ENCODE measurements at regions not wholly inside any gene's neighbourhood (a gene's known extent, or its start where the extent isn't known, plus 50 kb on each side); places are given as distances from the start of the nearest gene placed in this dataset.

GRCh38 chr12:92640691-92641090 lies 62.1 kb upstream of the PLEKHG7 start:
- FAIRE-seq = no peak
- BruUV-seq (replicated peaks) = no TSS peak
- H3K27ac ChIP-seq (ENCODE audit: control insufficient read depth, insufficient read depth) = no peak overlapping the region
- H3K36me3 ChIP-seq (ENCODE audit: control insufficient read depth in 2 of 2, insufficient read depth in 2 of 2, low read length in 1 of 2) = no peaks in the 10 kb centered on the region
- no peak for TF ChIP-seq SMAD5 (IDR thresholded peaks at IDR 0.05; ENCODE audit: low read depth)
- TF ChIP-seq E4F1 (IDR thresholded peaks at IDR 0.05; ENCODE audit: borderline replicate concordance, partially characterized antibody) = no peak
- TF ChIP-seq GABPA (IDR thresholded peaks at IDR 0.05; ENCODE audit: low read depth) = no peak
- TF ChIP-seq ZZZ3 (IDR thresholded peaks at IDR 0.05; ENCODE audit: control insufficient read depth, insufficient read length, low read depth) = no peak
- TF ChIP-seq TAF1 (IDR thresholded peaks at IDR 0.05; ENCODE audit: borderline replicate concordance, low read depth, low read length) = no peak
- no peak for TF ChIP-seq SUZ12 (IDR thresholded peaks at IDR 0.05; ENCODE audit: unreplicated experiment)
- TF ChIP-seq SIX5 (IDR thresholded peaks at IDR 0.05; ENCODE audit: low read depth, low read length, severe bottlenecking) = no peak
- no peak for TF ChIP-seq NFIC (IDR thresholded peaks at IDR 0.05; ENCODE audit: low read depth, low read length)
- no peak for TF ChIP-seq YBX1 (IDR thresholded peaks at IDR 0.05)
- no peak for TF ChIP-seq WRNIP1 (IDR thresholded peaks at IDR 0.05; ENCODE audit: borderline replicate concordance, low read depth, low read length)
- ChIA-PET SMC1A (ENCODE audit: uncharacterized antibody, unreplicated experiment) (interaction anchor here (0.8 to 1.2 kb wide), 2 partner anchors 9 to 11 kb away, joined by 3 to 5 read pairs; no protein-coding TSS in a partner anchor), RAD21 (ENCODE audit: unreplicated experiment) (no interaction called here), POLR2A (no interaction called here), CTCF (interaction anchor here (0.6 to 1.7 kb wide), 2 partner anchors 8 to 1394 kb away, joined by 3 to 6 read pairs; no protein-coding TSS in a partner anchor)
- no peak overlapping the region for H3K4me3 ChIP-seq
- no peaks in the 10 kb centered on the region for H3K4me1 ChIP-seq (ENCODE audit: control insufficient read depth, insufficient read depth, low read length)
- H2AFZ ChIP-seq (ENCODE audit: control insufficient read depth, low read depth, low read length) = no peak overlapping the region
- no peak for ATAC-seq
- no peaks in the 10 kb centered on the region; the same call in 2 of the 3 replicates for H3K9me3 ChIP-seq (replicated peaks; ENCODE audit: control insufficient read depth, insufficient read depth, low read length)
- H3K27me3 ChIP-seq (replicated peaks in 1 of 2; ENCODE audit: control insufficient read depth in 2 of 2, insufficient read depth in 2 of 2, low read length in 1 of 2) = no peaks in the 10 kb centered on the region
- H4K20me1 ChIP-seq (ENCODE audit: control insufficient read depth, insufficient read depth) = no peaks in the 10 kb centered on the region
- intact Hi-C loops (cut with micrococcal nuclease; ENCODE audit: unreplicated experiment) = no loop called here
- H3K9ac ChIP-seq (ENCODE audit: control insufficient read depth, insufficient read depth, low read length) = no peak overlapping the region
- no peak for DNase-seq (ENCODE audit: low read depth, low spot score)
- H3K79me2 ChIP-seq (ENCODE audit: control insufficient read depth, insufficient read depth, low read length) = no peaks in the 10 kb centered on the region
- no peak overlapping the region for H3K4me2 ChIP-seq (ENCODE audit: control insufficient read depth, insufficient read depth)
- in situ Hi-C loops (cut with MboI) = loop anchor here (25.0 kb wide), 1 partner anchor 1053 kb away; no protein-coding TSS in a partner anchor

All from GM12878 (cell line).